ENCODE measurements at regions not wholly inside any gene's neighbourhood (a gene's known extent, or its start where the extent isn't known, plus 50 kb on each side); places are given as distances from the start of the nearest gene placed in this dataset.

- H3K9me3 Mint-ChIP-seq, result no peaks in the 10 kb centered on the region
- H3K27me3 Mint-ChIP-seq, result no peaks in the 10 kb centered on the region
- H3K4me3 Mint-ChIP-seq, result no peak overlapping the region
- no peak for DNase-seq (ENCODE audit: extremely low spot score, unreplicated experiment)
- H3K36me3 Mint-ChIP-seq, result no peaks in the 10 kb centered on the region
- H3K4me1 Mint-ChIP-seq (ENCODE audit: unreplicated experiment), result no peaks in the 10 kb centered on the region
- TF ChIP-seq CTCF (conservative IDR thresholded peaks at IDR 0.05), result no peak
- H3K27ac Mint-ChIP-seq, result no peak overlapping the region
These were observed 1013.0 kb downstream of the TECRL start for GRCh38 chr4:63396269-63396668.

DNA sequence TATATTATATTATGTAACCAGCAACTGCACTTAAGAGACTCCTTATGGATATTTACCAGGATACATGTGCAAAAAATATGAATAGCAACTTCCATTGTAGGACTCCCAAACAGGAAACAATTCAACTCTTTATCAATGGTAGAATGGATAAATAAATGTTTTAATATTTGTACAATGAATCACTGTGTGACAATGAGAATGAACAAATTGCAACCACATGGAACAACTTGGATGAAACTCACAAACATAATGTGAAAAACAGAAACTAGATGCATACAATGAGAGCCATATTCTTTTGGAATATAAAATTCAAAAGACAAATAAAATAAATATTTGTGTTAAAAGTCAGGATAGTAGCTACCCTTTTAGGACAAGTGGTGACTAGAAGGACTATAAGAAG, 1015.7 kb downstream of the TECRL start:
- Mint-ChIP-seq H3K27ac (no peak overlapping the region), H3K4me3 (no peak overlapping the region)
- TF ChIP-seq CTCF (conservative IDR thresholded peaks at IDR 0.05), result no peak

GRCh38 chr4:63379750-63380522, 1029.3 kb downstream of the TECRL start:
- Mint-ChIP-seq H3K9me3 (no peaks in the 10 kb centered on the region), H3K36me3 (no peaks in the 10 kb centered on the region), H3K4me1 (ENCODE audit: unreplicated experiment) (no peaks in the 10 kb centered on the region), H3K27ac (no peak overlapping the region), H3K4me3 (no peak overlapping the region), H3K27me3 (no peaks in the 10 kb centered on the region)
- DNase-seq (ENCODE audit: extremely low spot score, unreplicated experiment), result no peak
- TF ChIP-seq CTCF (conservative IDR thresholded peaks at IDR 0.05), result no peak

More for the DNA sequence above, 1015.7 kb downstream of the TECRL start:
- H3K9me3 Mint-ChIP-seq, result no peaks in the 10 kb centered on the region
- no peak for DNase-seq (ENCODE audit: extremely low spot score, unreplicated experiment)
- no peaks in the 10 kb centered on the region for H3K27me3 Mint-ChIP-seq
- no peaks in the 10 kb centered on the region for H3K4me1 Mint-ChIP-seq (ENCODE audit: unreplicated experiment)
- no peaks in the 10 kb centered on the region for H3K36me3 Mint-ChIP-seq

DNA sequence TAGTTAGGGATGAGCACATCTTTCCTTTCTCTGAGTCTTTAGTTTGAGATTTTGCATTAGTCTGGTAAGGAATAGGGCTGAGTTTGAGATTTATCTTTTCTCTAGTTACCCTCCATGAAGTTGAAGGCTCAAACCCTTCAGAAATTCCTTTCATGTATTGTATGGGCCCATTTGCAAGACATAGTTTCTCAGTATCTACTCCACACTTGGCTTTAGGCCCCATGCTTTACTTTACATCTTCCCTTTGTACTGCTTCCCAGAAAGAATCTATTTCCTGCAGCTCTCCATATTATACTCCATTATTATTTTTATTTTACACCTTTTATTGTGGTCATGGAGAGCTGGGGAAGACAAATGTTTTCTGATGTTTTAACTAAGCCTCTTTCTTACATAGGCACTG, 1038.2 kb downstream of the TECRL start:
- Mint-ChIP-seq H3K27ac (no peak overlapping the region), H3K36me3 (no peaks in the 10 kb centered on the region), H3K4me3 (no peak overlapping the region), H3K4me1 (ENCODE audit: unreplicated experiment) (no peaks in the 10 kb centered on the region), H3K27me3 (no peaks in the 10 kb centered on the region), H3K9me3 (no peaks in the 10 kb centered on the region)
- DNase-seq (ENCODE audit: extremely low spot score, unreplicated experiment), result no peak
- no peak for TF ChIP-seq CTCF (conservative IDR thresholded peaks at IDR 0.05)

DNA sequence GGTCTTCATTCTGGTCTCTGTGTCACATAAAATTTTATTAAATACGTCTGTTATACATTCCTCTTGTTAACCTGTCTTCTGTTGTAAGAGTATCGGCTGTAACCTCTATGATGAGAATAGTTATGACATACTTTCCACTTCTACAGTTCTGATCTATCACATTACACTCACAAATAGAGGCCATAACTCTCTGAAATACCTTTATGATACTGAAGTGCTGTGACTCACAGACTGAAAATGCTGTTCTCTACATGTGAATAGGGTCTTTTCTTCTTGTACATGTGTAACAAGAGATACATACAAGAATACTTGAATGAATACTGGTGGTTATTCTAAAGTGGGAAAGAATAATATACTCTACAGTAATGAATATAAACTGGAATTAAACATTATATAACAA, 1047.6 kb downstream of the TECRL start:
- H3K27me3 Mint-ChIP-seq, result no peaks in the 10 kb centered on the region
- no peaks in the 10 kb centered on the region for H3K9me3 Mint-ChIP-seq
- H3K4me3 Mint-ChIP-seq, result no peak overlapping the region
- no peak for DNase-seq (ENCODE audit: extremely low spot score, unreplicated experiment)
- no peaks in the 10 kb centered on the region for H3K4me1 Mint-ChIP-seq (ENCODE audit: unreplicated experiment)
- no peak overlapping the region for H3K27ac Mint-ChIP-seq
- no peaks in the 10 kb centered on the region for H3K36me3 Mint-ChIP-seq
- no peak for TF ChIP-seq CTCF (conservative IDR thresholded peaks at IDR 0.05)
